HG03060 (cell line): ENCODE measurements at regions not wholly inside any gene's neighbourhood (a gene's known extent, or its start where the extent isn't known, plus 50 kb on each side); places are given as distances from the start of the nearest gene placed in this dataset.
A peak's percentile ranks its signal among the peaks of the same experiment; 100 is the strongest.

Source experiments
- ATAC-seq: cut with Tn5 transposase; IDR thresholded peaks from one replicate; pipeline ENCODE4 v1.9.1; 2021; ENCODE audit warnings: low read depth, moderate number of reproducible peaks; ENCODE audit not compliant: unreplicated experiment

GRCh38 chr12:92471551-92471950 lies 231.2 kb upstream of the PLEKHG7 start:
- peak; percentile 39 for ATAC-seq

DNA sequence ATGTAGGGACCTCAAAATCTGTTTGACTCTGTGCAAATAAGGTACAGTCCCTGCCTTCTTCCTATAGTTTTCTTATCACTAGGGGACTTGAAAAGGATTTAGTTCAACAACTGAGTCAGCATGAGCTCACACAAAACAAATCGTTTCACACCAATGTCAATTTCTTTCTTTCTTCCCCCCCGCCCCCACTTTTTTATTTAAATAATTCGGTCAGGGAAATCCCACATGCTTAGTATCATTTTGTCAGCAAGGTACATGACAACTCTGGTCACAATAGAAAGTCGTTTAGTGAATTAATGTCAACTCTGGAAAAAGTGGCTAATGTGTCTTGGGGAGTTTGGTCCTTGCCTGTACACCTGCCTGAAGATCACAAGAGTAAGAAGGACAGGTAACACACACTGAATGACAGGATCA lies 232.2 kb upstream of the PLEKHG7 start:
- ATAC-seq = no peak

DNA sequence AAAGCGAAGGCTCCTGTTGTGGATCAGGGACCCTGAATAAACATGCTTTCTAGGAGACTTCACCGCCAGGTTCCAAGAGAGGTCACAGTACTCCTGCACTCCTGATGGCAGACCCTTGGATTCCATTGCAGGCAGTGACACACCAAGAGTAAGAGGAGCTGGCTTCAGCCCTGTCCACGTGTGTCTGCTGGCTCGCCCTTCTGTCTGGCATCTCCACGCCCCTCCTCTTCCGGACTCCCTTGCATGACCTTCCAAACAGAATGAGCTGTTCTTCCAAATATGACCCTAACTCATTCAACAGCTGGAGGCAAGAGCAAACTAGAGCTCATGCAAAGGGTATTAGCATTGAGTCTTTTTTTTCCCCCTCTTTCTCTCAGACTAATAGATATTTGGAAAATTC lies 233.0 kb upstream of the PLEKHG7 start:
- no peak for ATAC-seq

DNA sequence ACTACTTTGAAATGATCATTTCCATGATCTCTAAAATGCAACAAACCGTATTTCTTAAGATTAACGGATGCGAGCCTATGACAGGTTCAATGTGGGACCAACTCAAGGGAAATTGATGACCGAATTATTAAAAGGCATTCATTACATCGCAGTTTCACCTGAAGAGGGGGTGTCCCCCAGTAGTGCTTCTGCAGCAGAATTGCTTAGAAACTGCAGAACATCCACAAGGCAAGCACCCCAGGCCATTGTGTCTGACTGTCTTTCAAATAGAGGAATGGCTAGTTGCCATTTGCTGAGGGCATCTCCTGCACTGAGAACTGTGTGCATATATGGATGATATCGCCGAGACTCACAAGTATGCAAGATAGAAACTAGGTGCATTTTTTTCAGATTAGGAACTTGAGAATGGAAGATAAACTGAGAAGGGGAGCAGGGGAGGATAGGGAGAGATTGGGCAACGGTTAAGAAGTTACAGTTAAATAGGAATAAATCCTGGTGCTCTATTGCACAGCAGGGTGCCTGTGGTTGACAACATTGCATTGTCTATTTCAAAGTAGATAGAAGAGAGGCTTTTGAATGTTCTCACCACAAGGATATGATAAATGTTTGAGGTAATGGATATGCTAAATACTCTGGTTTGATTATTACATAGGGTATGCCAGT lies 234.3 kb upstream of the PLEKHG7 start:
- no peak for ATAC-seq

GRCh38 chr12:92467886-92468285 lies 234.9 kb upstream of the PLEKHG7 start:
- no peak for ATAC-seq

DNA sequence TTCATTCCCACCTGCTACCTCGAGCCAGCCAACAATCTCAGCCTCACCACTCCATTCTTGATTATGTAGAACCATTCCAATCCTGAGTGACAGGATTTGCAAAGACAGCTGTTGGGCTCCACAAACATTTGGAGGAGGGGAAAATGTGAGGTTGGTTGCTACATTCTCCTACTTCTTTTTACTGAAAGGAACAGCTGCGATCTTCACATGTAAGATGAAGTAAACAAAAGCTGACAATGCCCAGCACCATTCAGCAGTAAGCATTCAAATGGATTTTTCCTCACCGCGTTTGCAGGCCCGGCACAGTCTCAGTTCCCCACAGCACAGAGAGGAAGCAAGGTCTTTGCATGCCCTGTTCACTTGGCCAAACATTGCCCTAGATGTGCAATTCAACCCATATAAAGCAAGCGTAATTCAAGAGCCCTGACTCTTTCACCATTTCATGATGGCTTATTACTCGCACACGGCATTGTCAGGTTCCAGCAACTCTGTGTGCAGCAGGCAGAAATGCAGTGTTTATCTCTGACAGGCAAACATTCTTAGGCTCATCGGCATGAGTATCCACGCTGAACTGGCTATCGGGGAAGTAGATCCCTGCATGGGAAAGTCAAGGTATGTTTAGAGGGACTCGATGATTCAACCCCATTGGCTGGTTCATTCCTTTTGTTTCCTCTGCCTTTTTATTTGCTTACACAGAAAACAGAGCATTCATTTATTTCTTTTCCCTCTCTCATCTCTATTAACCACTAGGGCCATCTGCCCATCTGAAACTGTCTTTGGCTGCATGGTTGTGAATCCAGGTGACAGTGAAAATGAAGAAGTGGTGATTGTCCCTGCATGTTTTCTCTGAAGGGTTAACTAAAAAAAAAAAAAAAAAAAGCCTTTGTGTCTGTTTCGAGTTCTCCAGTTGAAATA lies 236.1 kb upstream of the PLEKHG7 start:
- peak; percentile 20 for ATAC-seq

- ATAC-seq = no peak
These were observed 236.9 kb upstream of the PLEKHG7 start for GRCh38 chr12:92465786-92466295.

DNA sequence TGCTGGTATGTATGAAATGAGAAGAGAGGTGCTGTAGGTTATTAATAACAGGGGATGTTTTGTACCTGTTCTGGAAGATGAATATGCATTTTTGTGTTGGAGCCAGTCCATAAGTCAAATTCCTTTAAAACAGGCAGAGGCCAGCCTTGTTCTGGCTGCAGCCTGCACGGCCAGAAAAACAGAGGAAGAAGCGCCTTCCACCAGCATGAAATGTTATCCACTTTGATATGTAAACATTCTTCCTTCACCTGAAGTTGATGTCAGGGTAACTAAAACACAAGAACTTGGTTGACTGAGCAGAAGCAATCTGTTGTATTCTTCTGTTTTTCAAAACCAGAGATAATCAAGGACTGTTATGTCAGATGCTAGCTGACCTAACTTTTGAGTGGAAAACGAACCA lies 237.9 kb upstream of the PLEKHG7 start:
- no peak for ATAC-seq

GRCh38 chr12:92463171-92463570 lies 239.6 kb upstream of the PLEKHG7 start:
- no peak for ATAC-seq

DNA sequence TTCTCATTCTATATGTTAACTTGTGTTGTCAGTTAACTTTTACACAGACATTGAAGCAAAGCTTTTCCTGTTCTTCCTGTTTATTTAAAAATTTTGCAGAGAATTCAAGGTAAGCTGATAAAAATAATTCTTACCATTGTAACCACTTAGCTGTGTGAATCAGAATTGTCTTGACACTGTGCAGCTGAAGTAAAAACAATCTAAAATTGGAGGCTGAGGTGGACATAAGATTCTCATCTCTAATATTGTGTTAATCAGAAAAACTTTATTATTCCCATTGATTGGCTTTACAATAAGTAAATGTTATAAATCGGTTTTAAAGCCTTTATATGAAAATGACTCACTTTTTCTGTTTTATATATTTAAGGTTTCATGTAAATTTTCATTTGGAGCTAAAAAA lies 240.3 kb upstream of the PLEKHG7 start:
- no peak for ATAC-seq

DNA sequence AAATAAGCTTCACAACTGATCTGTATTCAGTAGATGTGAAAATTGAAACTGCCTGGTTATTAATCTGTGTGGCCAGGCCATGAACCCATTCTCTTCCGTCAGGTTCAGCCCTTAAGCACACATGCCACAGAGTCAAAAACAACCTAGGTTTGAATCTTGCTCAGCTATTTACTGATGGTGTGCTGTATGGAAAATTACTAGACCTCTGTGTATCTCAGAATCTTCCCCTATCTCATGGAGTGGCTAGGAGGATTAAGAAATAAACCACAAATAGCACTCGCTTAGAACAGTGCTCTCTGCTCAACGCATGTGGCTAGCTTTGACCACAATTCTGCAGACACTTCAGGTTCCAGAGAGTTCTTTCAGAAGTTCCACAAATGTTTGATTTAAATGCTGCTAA lies 240.7 kb upstream of the PLEKHG7 start:
- ATAC-seq = peak; percentile 59

DNA sequence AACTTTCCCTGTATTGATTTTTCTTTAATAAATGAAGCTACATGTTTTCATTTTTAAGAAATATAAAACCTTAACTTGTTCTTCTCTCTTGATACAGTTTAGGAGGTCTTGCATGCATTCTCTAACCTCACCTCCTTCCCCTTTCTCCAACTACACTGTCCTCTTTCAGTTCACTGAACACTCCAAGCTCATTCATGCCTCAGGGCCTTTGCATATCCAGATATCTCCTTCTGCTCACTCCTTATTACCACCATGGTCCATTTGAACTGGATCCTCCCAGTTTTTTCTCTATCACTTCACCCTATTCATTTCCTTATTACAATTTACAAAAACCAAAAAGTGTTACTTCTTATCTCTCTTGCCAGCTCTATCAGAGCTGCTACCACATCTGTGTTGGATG lies 242.9 kb upstream of the PLEKHG7 start:
- no peak for ATAC-seq

GRCh38 chr12:92458996-92459395 lies 243.8 kb upstream of the PLEKHG7 start:
- no peak for ATAC-seq

- ATAC-seq = no peak
These were observed 245.2 kb upstream of the PLEKHG7 start for GRCh38 chr12:92457458-92458180.

DNA sequence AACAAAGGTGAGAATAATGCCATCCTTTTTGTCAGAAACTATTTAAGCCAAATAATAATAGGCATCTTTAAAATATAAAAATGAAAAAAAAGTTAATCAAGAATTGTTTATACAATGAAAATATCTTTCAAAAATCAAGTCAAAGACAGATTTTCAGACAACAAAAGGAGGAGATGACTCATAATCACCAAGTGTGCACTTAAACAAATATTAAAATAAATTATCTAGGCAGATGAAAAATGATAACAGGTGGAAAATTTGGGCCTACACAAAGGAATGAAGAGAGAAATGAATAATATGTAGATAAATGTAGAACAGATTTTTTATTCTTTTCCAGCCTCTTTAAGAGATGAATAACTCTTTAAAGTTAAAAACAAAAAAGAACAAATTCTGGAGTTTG lies 250.0 kb upstream of the PLEKHG7 start:
- no peak for ATAC-seq

GRCh38 chr12:92446083-92446460 lies 256.7 kb upstream of the PLEKHG7 start:
- ATAC-seq = no peak

- ATAC-seq = peak; percentile 77
These were observed 257.3 kb upstream of the PLEKHG7 start for GRCh38 chr12:92445253-92446082.

- ATAC-seq = peak; percentile 14
These were observed 258.0 kb upstream of the PLEKHG7 start for GRCh38 chr12:92444763-92445162.

- ATAC-seq = no peak
These were observed 260.0 kb upstream of the PLEKHG7 start for GRCh38 chr12:92442782-92443181.

DNA sequence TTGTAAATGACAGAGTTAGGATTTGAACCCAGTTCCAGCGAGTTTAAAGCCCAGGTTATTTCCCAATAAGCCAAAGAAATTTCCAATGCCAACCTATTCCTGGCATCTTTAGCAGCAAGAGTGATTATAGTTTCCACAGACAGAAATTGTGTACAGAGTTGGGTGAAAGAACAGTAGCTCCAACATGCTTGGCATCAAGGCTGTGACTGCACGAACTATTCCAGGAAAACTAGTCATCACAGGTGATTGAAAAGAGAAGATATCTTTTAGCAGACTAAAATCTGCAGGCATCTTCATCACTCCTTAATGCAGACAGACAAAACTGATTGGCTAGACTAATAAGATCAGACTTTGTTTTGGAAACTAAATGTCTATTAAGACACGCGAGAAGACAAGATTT lies 262.7 kb upstream of the PLEKHG7 start:
- ATAC-seq = no peak
